ENCODE measurements at regions not wholly inside any gene's neighbourhood (a gene's known extent, or its start where the extent isn't known, plus 50 kb on each side); places are given as distances from the start of the nearest gene placed in this dataset.

- TF ChIP-seq TAF1 (conservative IDR thresholded peaks at IDR 0.05) (no peak), CTCF (IDR thresholded peaks at IDR 0.05; ENCODE audit: low read depth, low read length, missing input control) (no peak), REST (IDR thresholded peaks at IDR 0.05) (no peak), RAD21 (IDR thresholded peaks at IDR 0.05) (no peak), GABPA (IDR thresholded peaks at IDR 0.05 in 1 of 2, conservative IDR thresholded peaks at IDR 0.05 in 1 of 2) (no peak), EGR1 (IDR thresholded peaks at IDR 0.05; ENCODE audit: low read depth in 2 of 2) (no peak), HNF4G (IDR thresholded peaks at IDR 0.05) (no peak), YY1 (IDR thresholded peaks at IDR 0.05) (no peak), FOXA1 (IDR thresholded peaks at IDR 0.05) (no peak), JUND (IDR thresholded peaks at IDR 0.05) (no peak), ZBTB33 (IDR thresholded peaks at IDR 0.05) (no peak)
- TF ChIP-seq, protein P1, sequence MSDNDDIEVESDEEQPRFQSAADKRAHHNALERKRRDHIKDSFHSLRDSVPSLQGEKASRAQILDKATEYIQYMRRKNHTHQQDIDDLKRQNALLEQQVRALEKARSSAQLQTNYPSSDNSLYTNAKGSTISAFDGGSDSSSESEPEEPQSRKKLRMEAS (IDR thresholded peaks at IDR 0.05): no peak
- TF ChIP-seq, protein P2, sequence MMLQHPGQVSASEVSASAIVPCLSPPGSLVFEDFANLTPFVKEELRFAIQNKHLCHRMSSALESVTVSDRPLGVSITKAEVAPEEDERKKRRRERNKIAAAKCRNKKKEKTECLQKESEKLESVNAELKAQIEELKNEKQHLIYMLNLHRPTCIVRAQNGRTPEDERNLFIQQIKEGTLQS (IDR thresholded peaks at IDR 0.05): no peak
Measured at GRCh38 chr2:64749446-64749845, 95.7 kb upstream of the SERTAD2 start.

Data from liver (tissue), 3 donors.